Lower leg skin (tissue), 4 donors: ENCODE measurements at regions not wholly inside any gene's neighbourhood (a gene's known extent, or its start where the extent isn't known, plus 50 kb on each side); places are given as distances from the start of the nearest gene placed in this dataset.

ENCODE experiments used
- DNase-seq, 2 donors: peaks; one replicate each; pipeline ENCODE4 v3.0.0-alpha.2; 2019; ENCODE audit warnings: low spot score in 2 of 2
- H3K4me3 ChIP-seq: fragments of 200-600 bp; sonication (generic); 2 replicates; pipeline ENCODE4 v1.5.1; 2017; ENCODE audit warnings: mild to moderate bottlenecking, low read depth; ENCODE audit not compliant: poor library complexity, severe bottlenecking
- CTCF ChIP-seq, 3 donors: fragments of 450-650 bp; IDR thresholded peaks; one replicate each; pipeline ENCODE4 v1.5.1; 2016; ENCODE audit warnings: antibody characterized with exemption in 3 of 3, mild to moderate bottlenecking in 3 of 3, moderate library complexity in 2 of 3
- POLR2A ChIP-seq, 2 donors: fragments of 450-650 bp; IDR thresholded peaks; one replicate each; pipeline ENCODE4 v1.6.1; 2016 to 2017; ENCODE audit warnings: antibody characterized with exemption in 2 of 2, mild to moderate bottlenecking in 1 of 2, moderate library complexity in 1 of 2
- WGBS, 2 donors: methylation state at CpG; one replicate each; pipeline ENCODE4 v1.1.5; 2018; 5-methylcytosine and 5-hydroxymethylcytosine counted together
- intact Hi-C: fragments of 100-400 bp; cut with DNase I; formaldehyde crosslinking; loops from one replicate; pipeline ENCODE4 v1.15.0; 2023; ENCODE audit warnings: low total_unique reads

- 75 to 79% methylated on average over 3 of the region's 3 CpGs for WGBS, 2 donors
- intact Hi-C loops, result no loop called here
- no peak for DNase-seq
- no peak for TF ChIP-seq CTCF (IDR thresholded peaks at IDR 0.05)
- TF ChIP-seq POLR2A (IDR thresholded peaks at IDR 0.05), result no peak
- H3K4me3 ChIP-seq, result no peak overlapping the region
Measured at GRCh38 chr6:21501021-21501354, 92.6 kb upstream of the SOX4 start.

GRCh38 chr6:21501815-21502214 is 91.7 kb upstream of the SOX4 start:
- intact Hi-C loops, result no loop called here
- no peak for DNase-seq
- TF ChIP-seq POLR2A (IDR thresholded peaks at IDR 0.05), result no peak
- no peak overlapping the region for H3K4me3 ChIP-seq
- WGBS, 2 donors, result 40 to 62% methylated on average over 1 of the region's 1 CpG

- H3K4me3 ChIP-seq, result no peak overlapping the region
- intact Hi-C loops, result no loop called here
- TF ChIP-seq CTCF (IDR thresholded peaks at IDR 0.05) (no peak), POLR2A (IDR thresholded peaks at IDR 0.05) (no peak)
- DNase-seq, result no peak
- WGBS, 2 donors, result 96 to 97% methylated on average over 1 of the region's 1 CpG
Measured at GRCh38 chr6:21502682-21503081, 90.9 kb upstream of the SOX4 start.

- TF ChIP-seq CTCF (IDR thresholded peaks at IDR 0.05) (no peak), POLR2A (IDR thresholded peaks at IDR 0.05) (no peak)
- no peak for DNase-seq
- H3K4me3 ChIP-seq, result no peak overlapping the region
- intact Hi-C loops, result no loop called here
- 81 to 84% methylated on average over 6 of the region's 6 CpGs for WGBS, 2 donors
Measured at GRCh38 chr6:21504790-21505189, 88.8 kb upstream of the SOX4 start.

- H3K4me3 ChIP-seq, result no peak overlapping the region
- TF ChIP-seq POLR2A (IDR thresholded peaks at IDR 0.05), result no peak
- TF ChIP-seq CTCF (IDR thresholded peaks at IDR 0.05), result no peak
- no peak for DNase-seq
- 76 to 80% methylated on average over 5 of the region's 5 CpGs for WGBS, 2 donors
- intact Hi-C loops, result no loop called here
Measured at GRCh38 chr6:21505574-21505990, 88.0 kb upstream of the SOX4 start.

GRCh38 chr6:21506126-21506525 is 87.4 kb upstream of the SOX4 start:
- WGBS, 2 donors, result 60 to 64% methylated on average over 4 of the region's 4 CpGs
- no peak for DNase-seq
- TF ChIP-seq CTCF (IDR thresholded peaks at IDR 0.05) (no peak), POLR2A (IDR thresholded peaks at IDR 0.05) (no peak)
- no peak overlapping the region for H3K4me3 ChIP-seq
- intact Hi-C loops, result no loop called here
